ENCODE measurements at regions not wholly inside any gene's neighbourhood (a gene's known extent, or its start where the extent isn't known, plus 50 kb on each side); places are given as distances from the start of the nearest gene placed in this dataset.

DNA sequence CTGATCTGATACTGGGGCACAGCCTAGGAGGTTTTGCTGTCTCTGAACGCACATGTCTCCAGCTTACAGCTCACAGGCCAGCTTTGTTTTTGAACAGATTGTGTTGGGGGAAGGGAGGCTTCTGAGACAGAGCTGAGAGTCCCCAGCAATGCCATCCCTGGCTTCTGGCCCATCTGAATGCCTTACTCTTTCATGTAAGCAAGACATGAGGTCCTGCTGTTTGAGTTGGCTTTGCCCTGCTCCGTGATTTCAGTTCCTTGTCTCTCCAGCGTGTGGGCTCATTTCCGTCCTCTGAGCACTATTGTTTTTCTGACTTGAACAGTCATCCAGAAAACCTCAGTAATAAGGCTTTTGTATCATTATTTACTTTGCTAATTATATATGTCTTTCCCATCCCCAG lies 194.9 kb upstream of the TNP1 start:
- TF ChIP-seq, protein P1, sequence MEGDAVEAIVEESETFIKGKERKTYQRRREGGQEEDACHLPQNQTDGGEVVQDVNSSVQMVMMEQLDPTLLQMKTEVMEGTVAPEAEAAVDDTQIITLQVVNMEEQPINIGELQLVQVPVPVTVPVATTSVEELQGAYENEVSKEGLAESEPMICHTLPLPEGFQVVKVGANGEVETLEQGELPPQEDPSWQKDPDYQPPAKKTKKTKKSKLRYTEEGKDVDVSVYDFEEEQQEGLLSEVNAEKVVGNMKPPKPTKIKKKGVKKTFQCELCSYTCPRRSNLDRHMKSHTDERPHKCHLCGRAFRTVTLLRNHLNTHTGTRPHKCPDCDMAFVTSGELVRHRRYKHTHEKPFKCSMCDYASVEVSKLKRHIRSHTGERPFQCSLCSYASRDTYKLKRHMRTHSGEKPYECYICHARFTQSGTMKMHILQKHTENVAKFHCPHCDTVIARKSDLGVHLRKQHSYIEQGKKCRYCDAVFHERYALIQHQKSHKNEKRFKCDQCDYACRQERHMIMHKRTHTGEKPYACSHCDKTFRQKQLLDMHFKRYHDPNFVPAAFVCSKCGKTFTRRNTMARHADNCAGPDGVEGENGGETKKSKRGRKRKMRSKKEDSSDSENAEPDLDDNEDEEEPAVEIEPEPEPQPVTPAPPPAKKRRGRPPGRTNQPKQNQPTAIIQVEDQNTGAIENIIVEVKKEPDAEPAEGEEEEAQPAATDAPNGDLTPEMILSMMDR (IDR thresholded peaks at IDR 0.05) = no peak

DNA sequence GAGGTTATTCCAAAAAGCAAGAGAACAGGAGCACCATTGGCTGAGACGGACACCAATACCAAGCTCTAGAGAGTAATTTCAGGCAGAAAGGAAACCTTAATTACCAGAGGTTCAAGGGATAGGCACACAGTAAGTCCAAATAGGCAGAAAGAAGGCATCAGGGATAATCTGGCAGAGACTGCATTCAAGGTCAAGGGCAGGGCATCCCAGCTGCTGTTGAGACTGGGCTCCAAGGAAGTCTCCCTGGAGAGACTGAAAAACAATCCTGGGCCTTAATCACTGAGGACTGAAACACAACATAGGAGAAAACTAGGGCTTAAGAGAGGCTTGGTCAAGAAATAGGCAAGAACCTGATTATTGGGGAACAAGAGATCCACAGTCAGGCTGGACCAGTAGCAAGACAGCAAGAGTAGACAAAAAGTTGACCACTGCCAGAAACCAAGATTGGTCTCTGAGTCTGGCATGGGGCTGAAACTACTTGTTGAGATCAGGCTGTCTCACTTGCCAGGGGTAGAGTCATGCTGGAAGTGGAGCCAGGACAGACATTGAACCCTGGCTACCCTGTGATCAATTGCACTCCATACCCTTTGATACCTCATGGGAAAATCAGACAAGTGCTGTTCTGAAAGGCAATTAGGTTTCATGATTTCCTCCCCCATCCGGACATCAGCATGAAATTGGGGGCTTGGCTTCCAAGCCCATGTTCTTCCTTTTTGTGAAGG lies 193.2 kb upstream of the TNP1 start:
- H3K9me3 Mint-ChIP-seq = peaks cover 0 to 2% (median 0%) of the 10 kb centered on the region in 7 donors
- Histone ChIP-seq H3K4me1 (ENCODE audit: control insufficient read depth in 1 of 2, insufficient read depth in 2 of 2, low read length in 2 of 2) (no peaks in the 10 kb centered on the region), H3K4me2 (replicated peaks; ENCODE audit: extremely low read depth, low read length, poor library complexity, severe bottlenecking) (no peak overlapping the region), H3K27ac (ENCODE audit: low read depth in 1 of 2, low read length in 2 of 2) (no peak overlapping the region), H3K79me2 (ENCODE audit: insufficient read depth, low read length) (no peaks in the 10 kb centered on the region), H3K9me3 (replicated peaks in 1 of 2; ENCODE audit: control insufficient read depth in 1 of 2, insufficient read depth in 1 of 2, low read length in 2 of 2) (no peaks in the 10 kb centered on the region), H3K4me3 (replicated peaks in 1 of 3; ENCODE audit: low read depth in 2 of 3, low read length in 3 of 3) (no peak overlapping the region), H2AFZ (ENCODE audit: insufficient read depth, low read depth, low read length, poor library complexity, severe bottlenecking) (no peak overlapping the region), H3K27me3 (ENCODE audit: control insufficient read depth in 2 of 2, insufficient read depth in 2 of 2, low read length in 2 of 2) (peaks cover 7% of the 10 kb centered on the region in 2 donors), H4K20me1 (ENCODE audit: insufficient read depth, low read length) (no peaks in the 10 kb centered on the region), H3K36me3 (replicated peaks in 1 of 2; ENCODE audit: control insufficient read depth in 1 of 2, insufficient read depth in 2 of 2, low read length in 2 of 2) (no peaks in the 10 kb centered on the region), H3K9ac (ENCODE audit: insufficient read depth, low read length, poor library complexity, severe bottlenecking) (no peak overlapping the region)
- H3K36me3 Mint-ChIP-seq = no peaks in the 10 kb centered on the region
- H3K27me3 Mint-ChIP-seq (ENCODE audit: low read depth in 3 of 3) = peaks cover 17 to 41% (median 25%) of the 10 kb centered on the region in 3 donors
- intact Hi-C loops (cut with micrococcal nuclease) = loop anchor here in 1 of 2 donors (5.0 kb wide), 1 partner anchor 44 kb away; no protein-coding TSS in a partner anchor
- H3K4me3 Mint-ChIP-seq = no peak overlapping the region
- DNase-seq = no peak
- no peaks in the 10 kb centered on the region for H3K4me1 Mint-ChIP-seq
- no peak overlapping the region for H3K27ac Mint-ChIP-seq
- TF ChIP-seq, protein P1 (IDR thresholded peaks at IDR 0.05) = no peak
- 93% methylated on average over 2 of the region's 2 CpGs for WGBS (ENCODE audit: insufficient coverage)

More for the DNA sequence above, 194.9 kb upstream of the TNP1 start:
- Histone ChIP-seq H3K4me1 (ENCODE audit: control insufficient read depth in 1 of 2, insufficient read depth in 2 of 2, low read length in 2 of 2) (no peaks in the 10 kb centered on the region), H3K36me3 (replicated peaks in 1 of 2; ENCODE audit: control insufficient read depth in 1 of 2, insufficient read depth in 2 of 2, low read length in 2 of 2) (no peaks in the 10 kb centered on the region), H3K4me2 (replicated peaks; ENCODE audit: extremely low read depth, low read length, poor library complexity, severe bottlenecking) (no peak overlapping the region), H3K4me3 (replicated peaks in 1 of 3; ENCODE audit: low read depth in 2 of 3, low read length in 3 of 3) (no peak overlapping the region), H3K9ac (ENCODE audit: insufficient read depth, low read length, poor library complexity, severe bottlenecking) (no peak overlapping the region), H3K79me2 (ENCODE audit: insufficient read depth, low read length) (no peaks in the 10 kb centered on the region), H2AFZ (ENCODE audit: insufficient read depth, low read depth, low read length, poor library complexity, severe bottlenecking) (no peak overlapping the region), H3K27ac (ENCODE audit: low read depth in 1 of 2, low read length in 2 of 2) (no peak overlapping the region), H3K9me3 (replicated peaks in 1 of 2; ENCODE audit: control insufficient read depth in 1 of 2, insufficient read depth in 1 of 2, low read length in 2 of 2) (no peaks in the 10 kb centered on the region), H3K27me3 (ENCODE audit: control insufficient read depth in 2 of 2, insufficient read depth in 2 of 2, low read length in 2 of 2) (peaks cover 7 to 9% of the 10 kb centered on the region in 2 donors), H4K20me1 (ENCODE audit: insufficient read depth, low read length) (no peaks in the 10 kb centered on the region)
- no peaks in the 10 kb centered on the region for H3K4me1 Mint-ChIP-seq
- no peak overlapping the region for H3K4me3 Mint-ChIP-seq
- DNase-seq = no peak
- peaks cover 0 to 2% (median 0%) of the 10 kb centered on the region in 7 donors for H3K9me3 Mint-ChIP-seq
- WGBS (ENCODE audit: insufficient coverage) = 100% methylated on average over 4 of the region's 4 CpGs
- H3K36me3 Mint-ChIP-seq = no peaks in the 10 kb centered on the region
- intact Hi-C loops (cut with micrococcal nuclease) = loop anchor here in 1 of 2 donors (5.0 kb wide), 1 partner anchor 43 kb away; no protein-coding TSS in a partner anchor
- peaks cover 14 to 38% (median 19%) of the 10 kb centered on the region in 3 donors for H3K27me3 Mint-ChIP-seq (ENCODE audit: low read depth in 3 of 3)
- no peak overlapping the region for H3K27ac Mint-ChIP-seq

Data from CD14-positive monocyte (primary cell).